CD4-positive, alpha-beta memory T cell (primary cell): ENCODE measurements at regions not wholly inside any gene's neighbourhood (a gene's known extent, or its start where the extent isn't known, plus 50 kb on each side); places are given as distances from the start of the nearest gene placed in this dataset.

ENCODE experiments used
- CTCF ChIA-PET: fragments of 350-600 bp; sonication (Branson Sonifier 250); formaldehyde crosslinking; loops from one replicate; lab custom pipeline; 2021; ENCODE audit warnings: inconsistent platforms; ENCODE audit not compliant: partially characterized antibody; lab: Charles Lee
- POLR2A ChIA-PET: fragments of 350-600 bp; sonication (Branson Sonifier 250); formaldehyde crosslinking; loops from one replicate; lab custom pipeline; 2021; ENCODE audit not compliant: partially characterized antibody; lab: Charles Lee
- DNase-seq, 5 donors: peaks; one replicate each; pipeline versions ENCODE4 v3.0.0 to v3.0.0-alpha.2; 2020 to 2022; ENCODE audit warnings: mixed read lengths in 1 of 5
- H3K27ac ChIP-seq: one replicate; pipeline ENCODE4 v1.7.0; 2013; ENCODE audit warnings: low read depth, low read length
- H3K27me3 ChIP-seq: 2 replicates; pipeline ENCODE4 v1.7.0; 2013; ENCODE audit warnings: mild to moderate bottlenecking, low read length, moderate library complexity; ENCODE audit not compliant: insufficient read depth
- H3K36me3 ChIP-seq: 2 replicates; pipeline ENCODE4 v1.7.0; 2013; ENCODE audit warnings: mild to moderate bottlenecking, low read length, moderate library complexity; ENCODE audit not compliant: insufficient read depth
- H3K4me1 ChIP-seq: 2 replicates; pipeline ENCODE4 v1.7.0; 2013; ENCODE audit warnings: mild to moderate bottlenecking, low read length, moderate library complexity; ENCODE audit not compliant: insufficient read depth
- H3K4me3 ChIP-seq, 2 donors: one replicate each; pipeline ENCODE4 v1.7.0; 2013; ENCODE audit warnings: low read length in 2 of 2, mild to moderate bottlenecking in 1 of 2
- H3K9me3 ChIP-seq, 2 donors: one replicate each; pipeline ENCODE4 v1.7.0; 2013; ENCODE audit warnings: low read length in 2 of 2, control low read depth in 1 of 2; ENCODE audit not compliant: control insufficient read depth in 1 of 2
- H3K27ac Mint-ChIP-seq, 7 donors: one replicate each; pipeline ENCODE4 v1.8.0; 2020 to 2021; ENCODE audit warnings: mixed read lengths in 7 of 7, mild to moderate bottlenecking in 6 of 7, inconsistent platforms in 3 of 7, moderate library complexity in 3 of 7
- H3K27me3 Mint-ChIP-seq, 2 donors: one replicate each; pipeline ENCODE4 v1.8.0; 2020 to 2021; ENCODE audit warnings: mixed read lengths in 2 of 2
- H3K36me3 Mint-ChIP-seq, 2 donors: one replicate each; pipeline ENCODE4 v1.8.0; 2020 to 2021; ENCODE audit warnings: mixed read lengths in 2 of 2, inconsistent platforms in 1 of 2, mild to moderate bottlenecking in 1 of 2
- H3K4me1 Mint-ChIP-seq, 4 donors: one replicate each; pipeline ENCODE4 v1.8.0; 2020 to 2021; ENCODE audit warnings: mixed read lengths in 4 of 4, mild to moderate bottlenecking in 1 of 4
- H3K4me3 Mint-ChIP-seq, 8 donors: one replicate each; pipeline ENCODE4 v1.8.0; 2020 to 2021; ENCODE audit warnings: mixed read lengths in 8 of 8, mild to moderate bottlenecking in 7 of 8, moderate library complexity in 6 of 8, inconsistent platforms in 3 of 8
- H3K9me3 Mint-ChIP-seq, 8 donors: one replicate each; pipeline ENCODE4 v1.8.0; 2020 to 2021; ENCODE audit warnings: mixed read lengths in 8 of 8, mild to moderate bottlenecking in 5 of 8, inconsistent platforms in 3 of 8, moderate library complexity in 1 of 8
- intact Hi-C: fragments of 100-400 bp; cut with micrococcal nuclease; formaldehyde crosslinking; loops from one replicate; pipeline ENCODE4 v1.15.1; 2023

DNA sequence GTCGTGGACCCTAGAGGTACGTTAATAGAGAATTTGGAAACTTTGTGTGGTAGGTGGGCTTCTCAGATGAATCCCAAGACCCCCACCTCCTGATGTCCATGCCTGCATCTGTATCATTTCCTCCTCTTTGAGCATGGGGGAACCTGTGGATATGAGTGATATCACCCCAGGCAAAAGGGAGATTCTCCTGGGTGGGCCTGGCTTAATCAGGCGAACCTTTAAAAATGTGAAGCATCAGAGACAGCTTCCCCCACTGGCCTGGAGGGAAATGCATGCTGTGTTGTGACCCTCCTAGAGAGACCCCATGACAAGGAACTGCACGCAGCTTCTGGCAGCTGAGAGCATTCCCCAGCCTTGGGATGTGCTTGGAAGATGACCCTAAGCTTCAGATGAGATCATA, 180.9 kb downstream of the MBOAT1 start:
- H3K4me3 Mint-ChIP-seq = no peak overlapping the region
- H3K27ac Mint-ChIP-seq = no peak overlapping the region
- peaks cover 12 to 25% of the 10 kb centered on the region in 2 donors for H3K27me3 Mint-ChIP-seq
- H3K9me3 Mint-ChIP-seq = peaks cover 0 to 5% (median 0%) of the 10 kb centered on the region in 8 donors
- ChIA-PET POLR2A (no interaction called here), CTCF (no interaction called here)
- intact Hi-C loops = no loop called here
- Histone ChIP-seq H3K4me1 (no peaks in the 10 kb centered on the region), H3K9me3 (no peaks in the 10 kb centered on the region), H3K27ac (no peak overlapping the region), H3K27me3 (no peaks in the 10 kb centered on the region), H3K4me3 (no peak overlapping the region), H3K36me3 (no peaks in the 10 kb centered on the region)
- DNase-seq = no peak
- peaks cover 0 to 1% (median 0%) of the 10 kb centered on the region in 4 donors for H3K4me1 Mint-ChIP-seq
- H3K36me3 Mint-ChIP-seq = no peaks in the 10 kb centered on the region

DNA sequence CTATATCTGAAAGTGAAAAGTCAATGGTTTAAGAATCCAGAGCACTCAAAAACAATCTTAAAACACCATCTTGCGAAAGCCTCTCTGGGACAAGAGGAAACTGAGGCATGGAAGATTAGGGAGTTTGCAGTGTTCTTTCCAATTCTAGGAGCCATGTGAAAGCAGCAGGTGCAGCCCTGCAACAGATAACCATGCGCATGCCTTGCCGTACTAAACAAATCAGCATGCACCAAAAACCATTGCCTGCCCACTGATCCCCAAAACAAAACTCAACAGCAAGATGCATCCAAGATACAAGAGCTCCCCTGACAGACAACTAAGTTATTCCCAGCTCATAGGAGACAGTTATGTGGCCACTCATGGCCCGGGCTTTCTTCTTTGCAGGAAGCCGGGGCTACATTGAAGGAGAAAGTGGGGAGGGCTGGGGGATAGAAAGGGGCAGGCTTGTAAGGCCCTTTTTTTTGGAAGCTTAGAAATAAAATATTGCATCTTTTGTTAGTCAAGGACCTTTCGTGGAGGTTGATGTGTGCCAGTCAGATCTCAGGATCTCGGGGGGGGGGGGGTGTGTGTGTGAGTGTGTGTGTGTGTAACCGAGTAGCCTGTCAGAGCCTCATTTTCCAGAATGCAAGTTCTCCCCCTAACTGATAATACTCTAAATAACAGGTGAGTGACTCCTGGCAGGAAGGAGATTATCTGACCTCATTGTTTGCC, 178.4 kb downstream of the MBOAT1 start:
- Histone ChIP-seq H3K4me1 (no peaks in the 10 kb centered on the region), H3K27me3 (no peaks in the 10 kb centered on the region), H3K27ac (no peak overlapping the region), H3K36me3 (no peaks in the 10 kb centered on the region), H3K9me3 (no peaks in the 10 kb centered on the region), H3K4me3 (no peak overlapping the region)
- Mint-ChIP-seq H3K27me3 (peaks cover 4 to 16% of the 10 kb centered on the region in 2 donors), H3K36me3 (no peaks in the 10 kb centered on the region), H3K27ac (no peak overlapping the region), H3K9me3 (peaks cover 0 to 5% (median 0%) of the 10 kb centered on the region in 8 donors), H3K4me3 (no peak overlapping the region), H3K4me1 (peaks cover 0 to 1% (median 0%) of the 10 kb centered on the region in 4 donors)
- CTCF ChIA-PET = no interaction called here
- no peak for DNase-seq
- POLR2A ChIA-PET = no interaction called here
- intact Hi-C loops = no loop called here

DNA sequence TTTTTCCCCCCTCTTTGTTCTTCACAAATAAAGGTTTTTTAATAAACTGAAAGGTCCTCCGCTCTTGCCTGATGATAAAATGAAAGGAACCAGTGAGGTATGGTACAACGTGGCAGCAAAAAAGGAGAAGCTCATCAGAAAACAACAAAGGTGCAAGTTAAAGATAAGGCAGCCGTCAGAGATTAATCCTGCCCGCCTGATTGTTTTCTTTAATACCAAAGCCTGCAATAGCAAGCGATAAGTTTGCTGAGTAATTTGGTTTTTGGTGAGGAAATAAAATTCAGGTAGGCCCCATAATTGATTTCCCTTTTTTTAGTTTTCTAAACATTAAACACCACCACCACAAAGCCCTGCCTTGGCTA, 177.9 kb downstream of the MBOAT1 start:
- Mint-ChIP-seq H3K27me3 (peaks cover 4 to 13% of the 10 kb centered on the region in 2 donors), H3K4me1 (peaks cover 0 to 1% (median 0%) of the 10 kb centered on the region in 4 donors), H3K9me3 (peaks cover 0 to 5% (median 0%) of the 10 kb centered on the region in 8 donors), H3K36me3 (no peaks in the 10 kb centered on the region), H3K4me3 (no peak overlapping the region), H3K27ac (no peak overlapping the region)
- H3K27me3 ChIP-seq = no peaks in the 10 kb centered on the region
- H3K4me1 ChIP-seq = no peaks in the 10 kb centered on the region
- no peak overlapping the region for H3K4me3 ChIP-seq
- ChIA-PET POLR2A (no interaction called here), CTCF (no interaction called here)
- H3K27ac ChIP-seq = no peak overlapping the region
- DNase-seq = no peak
- intact Hi-C loops = no loop called here
- H3K9me3 ChIP-seq = no peaks in the 10 kb centered on the region
- H3K36me3 ChIP-seq = no peaks in the 10 kb centered on the region

DNA sequence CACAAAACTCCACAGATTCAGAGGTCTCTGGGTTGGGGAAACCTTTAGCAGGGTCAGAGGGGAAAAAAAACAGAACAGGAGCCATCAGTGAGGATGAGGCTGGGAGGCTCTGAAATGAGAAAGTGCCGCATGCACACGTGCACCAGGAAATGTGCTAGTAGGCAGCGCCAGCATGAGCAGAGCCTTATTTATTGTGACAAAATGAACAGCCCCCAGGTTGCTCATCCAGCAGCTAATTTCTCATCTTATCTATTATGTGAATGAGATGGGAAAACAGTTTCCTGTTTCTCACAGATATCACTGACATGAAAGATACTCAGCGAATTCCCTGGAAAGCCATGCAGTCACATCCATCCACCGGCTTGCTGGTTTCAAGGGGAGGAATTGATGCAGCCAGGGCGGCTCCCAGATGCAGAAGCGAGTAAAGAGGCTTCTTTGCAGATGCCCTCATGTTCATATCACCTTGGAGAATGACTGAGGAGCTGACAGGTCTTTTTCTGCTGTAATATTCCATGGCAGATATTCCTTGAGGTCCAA, 176.1 kb downstream of the MBOAT1 start:
- peaks cover 0 to 1% (median 0%) of the 10 kb centered on the region in 4 donors for H3K4me1 Mint-ChIP-seq
- peaks cover 0 to 6% of the 10 kb centered on the region in 2 donors for H3K27me3 Mint-ChIP-seq
- H3K27me3 ChIP-seq = no peaks in the 10 kb centered on the region
- ChIA-PET CTCF (interaction anchor here (1.2 kb wide), 1 partner anchor 12 kb away, joined by 3 read pairs; no protein-coding TSS in a partner anchor), POLR2A (no interaction called here)
- DNase-seq = no peak
- no peaks in the 10 kb centered on the region for H3K36me3 ChIP-seq
- H3K36me3 Mint-ChIP-seq = no peaks in the 10 kb centered on the region
- intact Hi-C loops = no loop called here
- no peaks in the 10 kb centered on the region for H3K4me1 ChIP-seq
- no peak overlapping the region for H3K4me3 ChIP-seq
- H3K9me3 ChIP-seq = no peaks in the 10 kb centered on the region
- no peak overlapping the region for H3K4me3 Mint-ChIP-seq
- H3K27ac Mint-ChIP-seq = no peak overlapping the region
- H3K9me3 Mint-ChIP-seq = peaks cover 0 to 2% (median 0%) of the 10 kb centered on the region in 8 donors
- no peak overlapping the region for H3K27ac ChIP-seq

DNA sequence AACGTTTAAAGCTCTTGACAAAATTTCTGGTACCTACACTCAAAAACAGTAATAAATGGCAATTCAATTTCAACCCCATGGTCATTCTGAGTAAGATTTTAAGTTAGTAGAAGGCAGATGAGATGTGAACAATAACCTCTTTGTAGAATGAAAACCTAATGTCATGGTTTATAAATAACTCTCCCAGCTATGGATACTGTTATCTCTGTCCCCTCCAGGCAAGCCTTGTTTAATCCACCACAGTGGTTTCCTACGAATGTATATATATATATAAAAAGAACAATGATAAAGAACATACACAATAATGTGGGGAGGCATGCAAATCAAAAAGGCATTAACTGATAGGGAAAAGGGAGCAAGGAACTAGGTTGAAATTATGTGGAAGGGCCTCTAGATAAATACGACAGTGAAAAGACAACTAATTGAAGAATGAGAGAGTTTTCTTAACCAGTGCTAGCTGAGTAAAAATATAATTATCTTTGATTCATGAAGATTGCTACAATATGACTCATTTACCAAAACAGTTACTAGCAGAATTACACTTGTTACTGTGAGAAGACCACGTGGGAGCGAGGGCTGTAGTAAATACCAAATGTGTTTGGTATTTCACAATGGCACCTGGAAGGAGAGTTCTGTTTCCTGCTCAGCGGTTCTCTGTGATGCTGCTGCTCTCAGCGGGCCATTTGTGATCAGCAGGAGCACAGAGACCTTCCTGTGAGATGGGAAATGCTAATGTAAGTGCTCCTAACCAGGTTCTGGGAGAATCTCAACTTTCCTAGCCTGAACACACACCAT, 173.7 kb downstream of the MBOAT1 start:
- peaks cover 0 to 4% of the 10 kb centered on the region in 2 donors for H3K36me3 Mint-ChIP-seq
- CTCF ChIA-PET = no interaction called here

DNA sequence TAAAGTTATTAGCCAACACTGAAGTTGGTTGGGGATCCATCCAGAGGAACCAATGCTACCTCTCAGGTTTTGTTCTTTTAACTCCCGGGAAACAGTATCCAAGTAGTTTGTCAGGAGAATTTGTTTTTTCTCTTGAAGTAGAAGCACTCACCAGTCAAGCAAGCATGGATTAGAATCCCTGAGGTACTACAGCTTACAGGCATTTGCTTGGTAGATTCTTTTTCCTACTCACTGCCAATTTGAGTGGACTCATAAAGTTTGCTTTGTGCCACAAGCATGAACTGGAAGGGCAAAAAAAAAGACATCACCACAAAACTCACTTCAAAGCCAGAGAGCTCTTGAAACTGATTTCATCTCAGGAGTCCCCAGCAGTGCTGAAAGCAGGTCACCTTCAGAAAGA, 167.4 kb downstream of the MBOAT1 start:
- no peak overlapping the region for H3K27ac Mint-ChIP-seq
- POLR2A ChIA-PET = no interaction called here

More for the DNA sequence above, 173.7 kb downstream of the MBOAT1 start:
- H3K27ac Mint-ChIP-seq = no peak overlapping the region
- intact Hi-C loops = no loop called here
- Histone ChIP-seq H3K36me3 (no peaks in the 10 kb centered on the region), H3K27ac (no peak overlapping the region), H3K9me3 (no peaks in the 10 kb centered on the region), H3K4me3 (no peak overlapping the region), H3K4me1 (no peaks in the 10 kb centered on the region), H3K27me3 (no peaks in the 10 kb centered on the region)
- peaks cover 0 to 1% (median 0%) of the 10 kb centered on the region in 4 donors for H3K4me1 Mint-ChIP-seq
- H3K9me3 Mint-ChIP-seq = peaks cover 0 to 2% (median 0%) of the 10 kb centered on the region in 8 donors
- no peak overlapping the region for H3K4me3 Mint-ChIP-seq
- POLR2A ChIA-PET = no interaction called here
- DNase-seq = no peak
- H3K27me3 Mint-ChIP-seq = peaks cover 0 to 2% of the 10 kb centered on the region in 2 donors

More for the DNA sequence above, 167.4 kb downstream of the MBOAT1 start:
- H3K4me1 ChIP-seq = no peaks in the 10 kb centered on the region
- H3K9me3 ChIP-seq = no peaks in the 10 kb centered on the region
- no peaks in the 10 kb centered on the region for H3K27me3 ChIP-seq
- no peak overlapping the region for H3K4me3 ChIP-seq
- intact Hi-C loops = no loop called here
- CTCF ChIA-PET = no interaction called here
- H3K27me3 Mint-ChIP-seq = no peaks in the 10 kb centered on the region
- no peak overlapping the region for H3K27ac ChIP-seq
- H3K36me3 Mint-ChIP-seq = peaks cover 0 to 4% of the 10 kb centered on the region in 2 donors
- no peaks in the 10 kb centered on the region for H3K9me3 Mint-ChIP-seq
- no peak overlapping the region for H3K4me3 Mint-ChIP-seq
- no peaks in the 10 kb centered on the region for H3K4me1 Mint-ChIP-seq
- no peak for DNase-seq
- no peaks in the 10 kb centered on the region for H3K36me3 ChIP-seq
